SK-N-SH treated with all-trans-retinoic acid at 6 μM for 48 hours (cell line): ENCODE measurements at regions not wholly inside any gene's neighbourhood (a gene's known extent, or its start where the extent isn't known, plus 50 kb on each side); places are given as distances from the start of the nearest gene placed in this dataset.

Source experiments
- GLIS3 ChIP-seq: fragments of 250-450 bp; sonication (Bioruptor Pico); IDR thresholded peaks from 2 replicates; pipeline ENCODE4 v1.5.0; 2020; ENCODE audit warnings: mild to moderate bottlenecking, moderate library complexity
- ZFP30 ChIP-seq: fragments of 450-650 bp; formaldehyde crosslinking; IDR thresholded peaks from 2 replicates; pipeline ENCODE4 v1.5.0; 2022; ENCODE audit warnings: mild to moderate bottlenecking, moderate library complexity

DNA sequence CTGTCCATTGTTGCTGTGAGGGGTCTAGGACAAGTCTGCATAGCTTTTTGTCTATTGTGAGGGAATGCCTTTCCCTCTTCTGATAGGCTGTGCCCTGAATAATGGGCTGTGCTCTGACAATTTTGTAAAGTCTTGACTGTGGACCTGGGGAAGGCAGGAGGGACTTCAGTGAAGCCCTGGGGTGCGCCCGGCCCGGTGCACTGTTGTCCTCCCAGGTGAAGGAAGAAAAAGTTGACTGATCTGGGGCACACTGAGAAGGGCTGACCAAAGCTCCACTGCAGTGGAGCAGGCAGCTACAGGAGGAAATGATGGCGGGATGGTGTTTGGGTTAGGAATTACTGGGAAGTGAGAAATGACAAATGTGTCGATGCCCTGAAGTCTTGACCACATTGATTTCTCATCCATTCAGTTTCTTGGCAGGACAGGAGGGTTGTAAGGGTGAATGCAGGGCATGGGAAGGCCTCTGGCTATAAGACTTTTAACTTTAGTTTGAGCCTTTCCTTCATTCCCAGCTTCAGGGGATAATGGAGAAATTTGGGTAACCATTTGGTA, 224.0 kb upstream of the CST7 start:
- TF ChIP-seq GLIS3 = no peak
- no peak for TF ChIP-seq ZFP30 (CRISPR knock-in tag)
